RCC 7860 (cell line): ENCODE measurements at regions not wholly inside any gene's neighbourhood (a gene's known extent, or its start where the extent isn't known, plus 50 kb on each side); places are given as distances from the start of the nearest gene placed in this dataset.
"Not testable (repeated sequence)": the region's sequence is repeated elsewhere in the genome, so short reads cannot be mapped to it uniquely, and the experiment has no call there.

Experiments used
- DNase-seq: peaks from one replicate; pipeline ENCODE4 v3.0.0-alpha.2; 2015; ENCODE audit warnings: low spot score
- FAIRE-seq: peaks from 2 replicates; lab custom pipeline; 2012; peaks lifted over from hg19 to GRCh38; lab: Jason Lieb, UNC

DNA sequence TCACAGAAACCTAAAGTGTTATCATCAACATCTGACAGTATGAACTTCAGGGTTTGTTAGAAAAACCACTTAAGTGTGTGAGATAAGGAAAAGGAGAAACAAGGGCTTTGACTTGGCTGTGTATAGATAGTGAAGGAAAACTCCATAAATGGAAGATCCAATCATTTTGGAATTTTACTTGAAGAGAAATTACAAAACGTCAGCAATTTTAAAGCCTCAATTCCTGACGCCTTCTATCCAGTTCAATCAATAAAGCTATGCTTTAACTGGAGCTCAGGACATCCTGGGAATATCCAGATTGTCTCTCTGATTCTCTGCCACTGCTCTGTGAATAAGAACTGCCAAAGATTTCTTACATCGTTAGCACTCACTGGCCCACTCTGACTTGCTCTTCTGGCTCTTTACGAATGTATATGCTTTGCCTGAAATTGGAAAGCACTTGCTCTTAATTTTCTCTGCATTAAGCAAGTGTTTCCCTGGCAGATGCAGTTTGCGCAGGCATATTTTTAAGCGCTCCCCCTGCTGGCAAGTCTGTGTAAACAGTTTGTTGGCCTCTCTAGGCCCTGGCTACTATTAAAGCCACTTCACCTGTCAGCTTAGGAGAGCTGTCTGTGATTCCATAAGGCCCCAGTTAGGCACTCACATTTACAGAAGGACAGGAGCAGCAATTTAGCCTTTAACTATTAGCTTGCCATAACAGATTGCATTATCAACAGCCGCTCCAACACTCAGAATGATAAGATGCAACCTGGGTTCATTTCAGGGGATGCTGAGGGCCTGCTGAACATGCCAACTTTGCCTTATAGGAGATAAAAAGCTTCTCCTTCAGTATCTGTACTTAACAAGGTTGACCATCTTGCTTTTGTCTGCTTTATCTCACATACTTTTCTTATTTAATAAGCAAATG lies 251.4 kb upstream of the DDX53 start:
- DNase-seq (no peak), FAIRE-seq (peak; percentile 10)

DNA sequence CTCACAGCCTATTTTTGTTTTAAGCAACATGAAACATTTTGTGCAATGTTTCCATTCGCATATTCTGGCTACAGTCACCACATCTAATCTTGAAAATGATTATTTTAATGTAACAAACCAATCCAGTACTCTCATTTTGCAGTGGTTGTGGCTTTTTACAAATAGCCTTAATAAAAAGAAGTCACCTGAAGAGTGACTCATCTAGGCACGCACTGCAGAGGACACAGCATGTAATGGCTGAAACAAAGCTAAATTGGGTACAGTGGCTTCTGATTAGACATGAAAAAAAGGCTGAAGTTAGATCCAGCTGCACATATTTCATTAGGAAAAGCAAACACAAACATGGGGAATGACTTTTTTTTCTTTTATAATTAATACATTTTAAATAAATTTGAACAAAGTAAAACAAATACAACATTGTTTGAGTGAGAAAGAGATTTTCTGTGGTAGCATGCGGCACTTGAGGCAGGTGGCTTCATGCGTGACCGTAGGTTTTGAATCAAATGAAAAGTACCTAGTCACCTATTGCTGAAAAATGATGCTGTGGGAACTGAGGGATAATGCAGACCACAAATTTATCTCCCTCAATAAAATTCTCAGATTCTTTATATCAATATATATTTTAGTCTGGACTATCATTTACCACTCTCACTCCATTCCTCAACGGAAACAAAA lies 240.8 kb upstream of the DDX53 start:
- FAIRE-seq, result no peak

GRCh38 chrX:22760513-22761057 lies 239.2 kb upstream of the DDX53 start:
- no peak for DNase-seq

More for the DNA sequence above, 240.8 kb upstream of the DDX53 start:
- no peak for DNase-seq

DNA sequence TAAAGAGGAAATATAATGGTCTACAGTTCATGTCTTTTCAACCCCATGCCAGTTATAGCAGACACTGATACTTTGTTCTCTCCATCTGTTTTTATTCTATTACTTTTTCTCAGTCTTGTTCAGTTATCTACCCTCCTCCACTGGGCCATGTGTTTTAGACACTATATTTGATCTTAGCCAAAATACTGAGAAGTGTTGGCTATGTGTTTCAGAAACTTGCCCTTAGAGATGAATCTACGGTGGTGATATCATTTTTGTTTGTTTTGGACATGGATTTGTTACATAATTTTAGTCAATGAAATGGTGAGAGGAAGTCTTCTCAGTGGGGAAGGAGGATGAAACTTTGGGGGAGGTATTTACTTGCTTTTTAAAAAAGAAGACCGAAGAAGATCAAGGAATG lies 211.5 kb upstream of the DDX53 start:
- FAIRE-seq, result no peak

More at GRCh38 chrX:22760513-22761057, 239.2 kb upstream of the DDX53 start:
- no peak for FAIRE-seq

DNA sequence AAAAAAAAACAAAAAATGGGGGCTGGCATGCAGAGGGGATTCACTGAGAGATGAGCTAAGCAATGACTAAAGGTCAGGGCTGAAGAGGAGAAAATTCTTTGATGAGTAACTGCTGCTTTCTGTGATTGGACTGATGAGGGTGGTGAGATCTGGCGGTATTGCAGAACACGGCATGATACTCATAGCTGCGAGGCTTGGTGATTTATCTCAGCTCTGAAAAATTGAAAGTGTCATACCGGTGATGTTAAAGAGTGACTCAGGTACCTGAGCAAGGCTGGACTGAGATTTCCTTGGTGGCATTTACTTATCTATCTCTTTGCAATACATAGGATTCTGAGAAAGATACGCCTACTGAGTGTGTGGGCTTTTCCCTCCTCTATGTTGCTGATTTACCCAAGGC lies 204.1 kb upstream of the DDX53 start:
- FAIRE-seq, result no peak
- peak; percentile 20 for DNase-seq

More for the DNA sequence above, 211.5 kb upstream of the DDX53 start:
- DNase-seq, result no peak

DNA sequence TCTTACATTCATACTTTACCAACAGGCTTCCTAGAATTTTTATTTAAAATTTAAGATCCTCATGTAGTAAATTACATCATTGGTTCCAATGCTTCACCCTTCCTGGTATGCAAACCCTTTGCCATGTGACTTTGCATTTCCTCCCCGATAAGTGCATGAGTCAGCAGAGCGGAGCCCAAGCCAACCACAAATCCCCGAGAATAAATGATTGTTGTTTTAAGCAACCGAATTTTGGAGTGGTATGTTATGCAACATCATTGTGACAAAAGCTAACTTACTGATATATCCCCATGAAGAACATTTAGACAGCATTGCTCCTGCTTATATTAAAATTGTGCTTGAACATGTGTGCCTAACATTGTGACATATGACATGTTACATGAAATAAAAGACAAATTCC lies 199.4 kb upstream of the DDX53 start:
- FAIRE-seq (peak; percentile 84), DNase-seq (peak; percentile 65)

- peak; percentile 3 for DNase-seq
These were observed 199.0 kb upstream of the DDX53 start for GRCh38 chrX:22800806-22801205.

DNA sequence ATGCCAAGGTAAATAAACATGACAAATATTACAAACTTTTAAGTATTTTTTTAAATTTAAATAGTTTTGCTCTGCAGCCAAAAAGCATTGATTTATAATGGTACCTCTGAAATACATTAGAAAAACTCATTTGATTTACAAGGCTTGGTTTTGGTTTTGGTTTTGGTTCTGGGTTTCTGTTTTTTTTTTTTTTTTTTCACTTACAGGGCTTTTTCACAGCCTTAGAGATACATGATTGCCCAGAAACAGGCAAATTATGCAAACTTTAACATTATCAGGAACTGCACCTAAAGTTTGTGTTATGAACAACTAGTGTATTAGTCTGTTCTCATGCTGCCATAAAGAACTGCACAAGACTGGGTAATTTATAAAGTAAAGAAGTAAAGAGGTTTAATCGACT lies 196.4 kb upstream of the DDX53 start:
- DNase-seq (no peak), FAIRE-seq (no peak)

More at GRCh38 chrX:22800806-22801205, 199.0 kb upstream of the DDX53 start:
- FAIRE-seq, result no peak

- FAIRE-seq (no peak), DNase-seq (no peak)
These were observed 188.9 kb upstream of the DDX53 start for GRCh38 chrX:22810876-22811275.

DNA sequence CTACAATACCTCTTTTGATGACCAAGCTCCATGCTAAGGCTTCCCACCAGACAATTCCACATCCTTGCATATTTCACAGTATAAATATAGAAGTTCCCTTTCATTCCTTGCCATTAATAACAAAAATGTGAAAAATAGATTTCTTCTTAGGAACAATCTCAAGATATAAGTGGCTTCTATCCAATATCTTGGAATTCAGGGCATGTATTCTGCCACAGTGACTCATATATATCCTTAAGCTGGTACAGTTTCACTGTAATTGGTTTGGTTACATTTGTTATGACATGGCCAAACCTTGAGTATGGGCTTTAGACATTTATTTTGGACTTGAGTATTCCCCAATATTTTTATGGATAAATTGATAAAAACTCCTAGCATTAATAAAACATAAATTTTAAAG lies 181.7 kb upstream of the DDX53 start:
- FAIRE-seq (no peak), DNase-seq (no peak)

- DNase-seq, result no peak
These were observed 144.1 kb upstream of the DDX53 start for GRCh38 chrX:22855693-22856092.

DNA sequence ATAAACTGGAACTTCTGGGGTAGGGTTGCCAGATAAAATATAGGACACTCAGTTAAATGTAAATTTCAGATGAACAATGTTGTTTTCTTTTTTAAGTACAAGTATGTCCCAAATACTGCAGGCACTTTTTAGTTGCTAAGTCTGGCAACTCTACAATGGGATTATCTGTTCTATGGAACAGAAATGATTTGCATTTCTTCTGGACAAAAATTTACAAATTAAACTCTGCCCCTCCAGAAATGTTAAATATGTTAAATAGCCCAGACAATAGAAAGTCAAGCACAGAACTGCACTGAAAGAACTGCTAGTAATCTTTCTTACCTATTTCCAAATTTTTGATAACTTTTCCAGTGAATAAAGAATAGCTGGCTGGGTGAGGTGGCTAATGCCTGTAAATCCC lies 140.1 kb upstream of the DDX53 start:
- FAIRE-seq (no peak), DNase-seq (no peak)

More at GRCh38 chrX:22855693-22856092, 144.1 kb upstream of the DDX53 start:
- no peak for FAIRE-seq

- not testable (repeated sequence) for FAIRE-seq, DNase-seq
These were observed 133.0 kb upstream of the DDX53 start for GRCh38 chrX:22866801-22867200.

- FAIRE-seq (no peak), DNase-seq (no peak)
These were observed 117.2 kb upstream of the DDX53 start for GRCh38 chrX:22882543-22882942.

DNA sequence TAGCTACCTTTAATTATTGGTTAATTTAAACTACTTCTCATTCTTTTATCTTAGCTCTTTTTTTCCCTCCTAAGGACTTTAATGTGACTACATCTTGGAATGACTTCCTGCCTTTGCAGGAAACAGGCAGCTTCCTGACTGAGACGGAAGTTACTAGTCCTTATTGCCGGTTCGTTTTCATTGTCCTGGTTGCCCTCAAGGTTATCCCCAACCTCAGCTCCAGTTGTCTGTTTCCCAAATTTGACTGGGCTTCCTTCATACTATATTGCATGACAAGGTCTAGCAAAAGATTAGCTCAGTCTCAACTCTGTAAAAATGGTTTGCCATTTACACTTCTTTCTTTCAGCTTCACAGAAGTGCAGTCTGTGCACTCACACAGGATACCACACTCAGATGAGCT lies 109.9 kb upstream of the DDX53 start:
- no peak for FAIRE-seq

GRCh38 chrX:22912616-22913015 lies 87.1 kb upstream of the DDX53 start:
- no peak for DNase-seq
- FAIRE-seq, result no peak

More for the DNA sequence above, 109.9 kb upstream of the DDX53 start:
- no peak for DNase-seq

DNA sequence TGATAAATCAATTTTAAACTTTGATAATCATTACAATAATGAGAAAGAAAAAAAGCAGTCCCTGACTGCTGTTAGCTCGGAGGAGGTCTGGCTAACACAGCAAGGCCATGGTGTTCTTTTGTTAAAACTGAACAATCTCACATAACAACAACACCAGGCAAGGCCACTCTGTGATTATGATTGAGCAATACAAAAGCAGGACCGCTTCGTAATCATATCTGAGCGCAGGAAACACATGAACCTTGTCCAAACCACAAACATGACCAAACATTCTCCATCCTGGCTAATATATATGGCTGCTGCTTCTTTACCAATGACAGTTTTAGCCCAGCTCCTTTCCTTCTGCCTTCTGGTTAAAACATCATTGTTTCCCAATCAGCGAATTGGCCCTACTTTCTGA lies 76.8 kb upstream of the DDX53 start:
- DNase-seq (no peak), FAIRE-seq (no peak)

GRCh38 chrX:22934640-22935039 lies 65.1 kb upstream of the DDX53 start:
- FAIRE-seq (no peak), DNase-seq (no peak)

- no peak for FAIRE-seq
These were observed 54.8 kb upstream of the DDX53 start for GRCh38 chrX:22944945-22945344.

More at GRCh38 chrX:22944945-22945344, 54.8 kb upstream of the DDX53 start:
- no peak for DNase-seq
